D341Med (cell line): ENCODE measurements at regions not wholly inside any gene's neighbourhood (a gene's known extent, or its start where the extent isn't known, plus 50 kb on each side); places are given as distances from the start of the nearest gene placed in this dataset.
"Not testable (repeated sequence)": the region's sequence is repeated elsewhere in the genome, so short reads cannot be mapped to it uniquely, and the experiment has no call there.

Source experiments
- DNase-seq: peaks from one replicate; pipeline ENCODE4 v3.0.0; 2012; ENCODE audit warnings: low spot score

GRCh38 chr9:38185647-38186403, 116.8 kb upstream of the SHB start:
- no peak for DNase-seq

- no peak for DNase-seq
Observed at GRCh38 chr9:38183994-38184568, 115.1 kb upstream of the SHB start.

GRCh38 chr9:38182321-38182720, 113.3 kb upstream of the SHB start:
- DNase-seq, result no peak

GRCh38 chr9:38181866-38182265, 112.8 kb upstream of the SHB start:
- no peak for DNase-seq

GRCh38 chr9:38181232-38181631, 112.2 kb upstream of the SHB start:
- DNase-seq, result no peak

GRCh38 chr9:38180656-38181055, 111.6 kb upstream of the SHB start:
- no peak for DNase-seq

- no peak for DNase-seq
Observed at GRCh38 chr9:38179965-38180364, 110.9 kb upstream of the SHB start.

- no peak for DNase-seq
Observed at GRCh38 chr9:38178237-38178636, 109.2 kb upstream of the SHB start.

- DNase-seq, result no peak
Observed at GRCh38 chr9:38177680-38178079, 108.7 kb upstream of the SHB start.

GRCh38 chr9:38176251-38176650, 107.2 kb upstream of the SHB start:
- DNase-seq, result no peak

- no peak for DNase-seq
Observed at GRCh38 chr9:38175423-38175822, 106.4 kb upstream of the SHB start.

GRCh38 chr9:38172586-38172985, 103.6 kb upstream of the SHB start:
- DNase-seq, result no peak

- no peak for DNase-seq
Observed at GRCh38 chr9:38171926-38172325, 102.9 kb upstream of the SHB start.

GRCh38 chr9:38171538-38171884, 102.5 kb upstream of the SHB start:
- no peak for DNase-seq

- DNase-seq, result not testable (repeated sequence)
Observed at GRCh38 chr9:38170763-38171537, 101.9 kb upstream of the SHB start.

- DNase-seq, result not testable (repeated sequence)
Observed at GRCh38 chr9:38170155-38170554, 101.1 kb upstream of the SHB start.

- DNase-seq, result no peak
Observed at GRCh38 chr9:38166501-38166900, 97.5 kb upstream of the SHB start.

GRCh38 chr9:38164659-38165221, 95.7 kb upstream of the SHB start:
- no peak for DNase-seq

- DNase-seq, result no peak
Observed at GRCh38 chr9:38163518-38163917, 94.5 kb upstream of the SHB start.

- no peak for DNase-seq
Observed at GRCh38 chr9:38162332-38163211, 93.5 kb upstream of the SHB start.

GRCh38 chr9:38160613-38161215, 91.7 kb upstream of the SHB start:
- peak; percentile 76 for DNase-seq

- DNase-seq, result no peak
Observed at GRCh38 chr9:38159599-38159998, 90.6 kb upstream of the SHB start.
